ENCODE measurements at regions not wholly inside any gene's neighbourhood (a gene's known extent, or its start where the extent isn't known, plus 50 kb on each side); places are given as distances from the start of the nearest gene placed in this dataset.

- intact Hi-C loops (cut with DNase I, micrococcal nuclease), result no loop called here
- H3K4me1 ChIP-seq (ENCODE audit: low read depth), result no peaks in the 10 kb centered on the region
- TF ChIP-seq CTCF (IDR thresholded peaks at IDR 0.05), result no peak
- DNase-seq (no peak), ATAC-seq (no peak)
- no peak overlapping the region for H3K4me3 ChIP-seq
- H3K9me3 ChIP-seq, result no peaks in the 10 kb centered on the region
- H3K36me3 ChIP-seq (ENCODE audit: low read depth), result no peaks in the 10 kb centered on the region
These were observed 423.7 kb upstream of the TEX13C start for GRCh38 chrX:124895947-124896346.

- no peak for TF ChIP-seq CTCF (IDR thresholded peaks at IDR 0.05)
- no peaks in the 10 kb centered on the region for H3K9me3 ChIP-seq
- DNase-seq (no peak), ATAC-seq (no peak)
- H3K4me3 ChIP-seq, result no peak overlapping the region
- no peaks in the 10 kb centered on the region for H3K36me3 ChIP-seq (ENCODE audit: low read depth)
- intact Hi-C loops (cut with DNase I, micrococcal nuclease), result no loop called here
- H3K4me1 ChIP-seq (ENCODE audit: low read depth), result no peaks in the 10 kb centered on the region
These were observed 416.7 kb upstream of the TEX13C start for GRCh38 chrX:124902953-124903352.

- Histone ChIP-seq H3K9me3 (no peaks in the 10 kb centered on the region), H3K36me3 (ENCODE audit: low read depth) (no peaks in the 10 kb centered on the region), H3K4me3 (no peak overlapping the region), H3K4me1 (ENCODE audit: low read depth) (no peaks in the 10 kb centered on the region)
- no peak for TF ChIP-seq CTCF (IDR thresholded peaks at IDR 0.05)
- intact Hi-C loops (cut with DNase I, micrococcal nuclease), result no loop called here
- ATAC-seq (no peak), DNase-seq (no peak)
These were observed 409.1 kb upstream of the TEX13C start for GRCh38 chrX:124910611-124911010.

- H3K9me3 ChIP-seq, result no peaks in the 10 kb centered on the region
- TF ChIP-seq CTCF (IDR thresholded peaks at IDR 0.05), result no peak
- intact Hi-C loops (cut with DNase I, micrococcal nuclease), result no loop called here
- ATAC-seq (no peak), DNase-seq (no peak)
- H3K36me3 ChIP-seq (ENCODE audit: low read depth), result no peaks in the 10 kb centered on the region
- no peak overlapping the region for H3K4me3 ChIP-seq
- no peaks in the 10 kb centered on the region for H3K4me1 ChIP-seq (ENCODE audit: low read depth)
These were observed 402.7 kb upstream of the TEX13C start for GRCh38 chrX:124917011-124917410.

GRCh38 chrX:124925681-124926080 lies 394.0 kb upstream of the TEX13C start:
- ATAC-seq (no peak), DNase-seq (no peak)
- intact Hi-C loops (cut with DNase I, micrococcal nuclease), result no loop called here
- Histone ChIP-seq H3K9me3 (no peaks in the 10 kb centered on the region), H3K36me3 (ENCODE audit: low read depth) (no peaks in the 10 kb centered on the region), H3K4me3 (no peak overlapping the region), H3K4me1 (ENCODE audit: low read depth) (no peaks in the 10 kb centered on the region)
- no peak for TF ChIP-seq CTCF (IDR thresholded peaks at IDR 0.05)

- Histone ChIP-seq H3K36me3 (ENCODE audit: low read depth) (no peaks in the 10 kb centered on the region), H3K4me1 (ENCODE audit: low read depth) (no peaks in the 10 kb centered on the region), H3K4me3 (no peak overlapping the region), H3K9me3 (no peaks in the 10 kb centered on the region)
- ATAC-seq, result no peak
- no peak for TF ChIP-seq CTCF (IDR thresholded peaks at IDR 0.05)
- intact Hi-C loops (cut with DNase I, micrococcal nuclease), result no loop called here
- DNase-seq, result no peak
These were observed 388.4 kb upstream of the TEX13C start for GRCh38 chrX:124931241-124931640.
